ENCODE measurements at regions not wholly inside any gene's neighbourhood (a gene's known extent, or its start where the extent isn't known, plus 50 kb on each side); places are given as distances from the start of the nearest gene placed in this dataset.

- Histone ChIP-seq H3K9me3 (no peaks in the 10 kb centered on the region), H3K27ac (no peak overlapping the region), H3K4me3 (no peak overlapping the region), H3K36me3 (no peaks in the 10 kb centered on the region), H3K27me3 (no peaks in the 10 kb centered on the region), H3K4me1 (no peaks in the 10 kb centered on the region)
- intact Hi-C loops (cut with DNase I), result no loop called here
- no peak for DNase-seq (ENCODE audit: low spot score in 2 of 2)
- TF ChIP-seq CTCF (IDR thresholded peaks at IDR 0.05), result no peak
Measured at GRCh38 chr16:35552763-35553162, 2093.4 kb downstream of the TP53TG3F start.

- no peaks in the 10 kb centered on the region for H3K9me3 ChIP-seq
- no peak overlapping the region for H3K27ac ChIP-seq
- intact Hi-C loops (cut with DNase I), result no loop called here
- DNase-seq (ENCODE audit: low spot score in 2 of 2), result no peak
- TF ChIP-seq CTCF (IDR thresholded peaks at IDR 0.05), result no peak
- H3K4me3 ChIP-seq, result no peak overlapping the region
- H3K4me1 ChIP-seq, result no peaks in the 10 kb centered on the region
- no peaks in the 10 kb centered on the region for H3K27me3 ChIP-seq
- no peaks in the 10 kb centered on the region for H3K36me3 ChIP-seq
Measured at GRCh38 chr16:35557731-35558130, 2098.3 kb downstream of the TP53TG3F start.

DNA sequence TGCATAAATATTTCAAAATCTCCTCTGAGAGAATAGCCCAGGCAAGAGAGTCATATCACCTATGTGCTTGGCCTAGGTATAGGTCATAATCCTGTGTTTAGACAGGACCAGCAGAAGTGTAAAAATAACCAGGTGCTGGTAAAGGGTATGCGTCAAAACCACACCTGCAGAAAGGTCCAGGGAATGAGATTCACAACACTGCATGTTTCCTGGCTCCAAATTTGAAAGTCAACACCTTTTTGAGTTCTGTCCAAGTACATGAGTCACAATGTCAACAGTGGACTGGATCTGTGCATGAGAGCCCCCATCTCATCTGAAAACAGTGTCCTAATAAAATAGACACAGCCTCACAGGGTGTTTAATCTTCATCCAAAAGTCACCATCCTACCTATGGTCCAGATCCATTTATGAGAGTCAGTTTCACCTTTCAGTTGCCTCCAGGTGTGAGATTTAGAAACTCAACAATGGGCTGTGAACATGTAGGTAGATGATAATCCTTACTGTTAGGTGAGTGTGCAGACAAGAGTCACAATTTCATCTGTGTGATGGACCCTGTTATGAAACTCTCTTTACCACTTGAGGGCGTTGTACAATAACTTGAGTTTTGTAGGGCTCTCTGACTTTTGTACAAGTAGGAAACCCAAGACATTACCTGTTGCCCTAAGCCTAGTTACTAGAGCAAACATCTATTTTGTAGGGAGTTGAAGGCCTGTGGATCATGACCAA lies 2100.7 kb downstream of the TP53TG3F start:
- Histone ChIP-seq H3K9me3 (no peaks in the 10 kb centered on the region), H3K4me1 (no peaks in the 10 kb centered on the region), H3K27ac (no peak overlapping the region), H3K27me3 (no peaks in the 10 kb centered on the region), H3K36me3 (no peaks in the 10 kb centered on the region), H3K4me3 (no peak overlapping the region)
- DNase-seq (ENCODE audit: low spot score in 2 of 2), result no peak
- intact Hi-C loops (cut with DNase I), result no loop called here
- no peak for TF ChIP-seq CTCF (IDR thresholded peaks at IDR 0.05)

- Histone ChIP-seq H3K27ac (no peak overlapping the region), H3K4me1 (no peaks in the 10 kb centered on the region), H3K9me3 (no peaks in the 10 kb centered on the region), H3K27me3 (no peaks in the 10 kb centered on the region), H3K4me3 (no peak overlapping the region), H3K36me3 (no peaks in the 10 kb centered on the region)
- no peak for DNase-seq (ENCODE audit: low spot score in 2 of 2)
- intact Hi-C loops (cut with DNase I), result no loop called here
- no peak for TF ChIP-seq CTCF (IDR thresholded peaks at IDR 0.05)
Measured at GRCh38 chr16:35560637-35560984, 2101.2 kb downstream of the TP53TG3F start.

- Histone ChIP-seq H3K27ac (no peak overlapping the region), H3K36me3 (no peaks in the 10 kb centered on the region), H3K9me3 (no peaks in the 10 kb centered on the region), H3K4me1 (no peaks in the 10 kb centered on the region), H3K4me3 (no peak overlapping the region), H3K27me3 (no peaks in the 10 kb centered on the region)
- intact Hi-C loops (cut with DNase I), result no loop called here
- DNase-seq (ENCODE audit: low spot score in 2 of 2), result no peak
- TF ChIP-seq CTCF (IDR thresholded peaks at IDR 0.05), result no peak
Measured at GRCh38 chr16:35561346-35561745, 2101.9 kb downstream of the TP53TG3F start.

GRCh38 chr16:35562471-35562870 lies 2103.1 kb downstream of the TP53TG3F start:
- Histone ChIP-seq H3K36me3 (no peaks in the 10 kb centered on the region), H3K4me3 (no peak overlapping the region), H3K9me3 (no peaks in the 10 kb centered on the region), H3K27me3 (no peaks in the 10 kb centered on the region), H3K27ac (no peak overlapping the region), H3K4me1 (no peaks in the 10 kb centered on the region)
- no peak for DNase-seq (ENCODE audit: low spot score in 2 of 2)
- intact Hi-C loops (cut with DNase I), result no loop called here
- TF ChIP-seq CTCF (IDR thresholded peaks at IDR 0.05), result no peak
